ENCODE measurements at regions not wholly inside any gene's neighbourhood (a gene's known extent, or its start where the extent isn't known, plus 50 kb on each side); places are given as distances from the start of the nearest gene placed in this dataset.

- Histone ChIP-seq H3K4me1 (ENCODE audit: control insufficient read depth, insufficient read depth, low read length) (no peaks in the 10 kb centered on the region), H3K4me3 (ENCODE audit: low read depth in 2 of 2, low read length in 2 of 2) (no peak overlapping the region), H3K27me3 (ENCODE audit: control insufficient read depth, insufficient read depth, low read length) (no peaks in the 10 kb centered on the region), H3K27ac (ENCODE audit: low read length) (no peak overlapping the region), H3K36me3 (ENCODE audit: control insufficient read depth, insufficient read depth, low read length) (no peaks in the 10 kb centered on the region), H3K9me3 (ENCODE audit: control insufficient read depth, insufficient read depth, low read depth, low read length) (peaks cover 8% of the 10 kb centered on the region; the same call in 1 of the 2 replicates)
- in situ Hi-C loops (cut with HindIII; ENCODE audit: low pct_unique_long_range_greater_than_20kb, low sequenced_read_pairs) (no loop called here), intact Hi-C loops (cut with micrococcal nuclease; ENCODE audit: unreplicated experiment) (no loop called here)
- ATAC-seq (no peak), DNase-seq (ENCODE audit: low read depth, low spot score) (no peak)
- BruUV-seq (replicated peaks) = no TSS peak
- no peak for TF ChIP-seq REST (IDR thresholded peaks at IDR 0.05; ENCODE audit: insufficient read depth in 1 of 2, low read depth in 2 of 2, low read length in 1 of 2)
- no peak for TF ChIP-seq POLR2AphosphoS5 (IDR thresholded peaks at IDR 0.05; ENCODE audit: low read depth, low read length)
- no peak for TF ChIP-seq TCF7L2 (IDR thresholded peaks at IDR 0.05; ENCODE audit: low read depth, low read length)
- no peak for TF ChIP-seq SIN3A (IDR thresholded peaks at IDR 0.05; ENCODE audit: borderline replicate concordance, insufficient read depth, low read depth, low read length)
- TF ChIP-seq CTCF (IDR thresholded peaks at IDR 0.05) = no peak
- ChIA-PET POLR2A (no interaction called here), CTCF (no interaction called here)
Observed at GRCh38 chr6:145373826-145374225, 361.5 kb downstream of the EPM2A start.

- Histone ChIP-seq H3K36me3 (ENCODE audit: control insufficient read depth, insufficient read depth, low read length) (no peaks in the 10 kb centered on the region), H3K27ac (ENCODE audit: low read length) (no peak overlapping the region), H3K9me3 (ENCODE audit: control insufficient read depth, insufficient read depth, low read depth, low read length) (peaks cover 8% of the 10 kb centered on the region; the same call in 1 of the 2 replicates), H3K27me3 (ENCODE audit: control insufficient read depth, insufficient read depth, low read length) (no peaks in the 10 kb centered on the region), H3K4me1 (ENCODE audit: control insufficient read depth, insufficient read depth, low read length) (no peaks in the 10 kb centered on the region), H3K4me3 (ENCODE audit: low read depth in 2 of 2, low read length in 2 of 2) (no peak overlapping the region)
- POLR2A ChIA-PET = no interaction called here
- no peak for TF ChIP-seq CTCF (IDR thresholded peaks at IDR 0.05)
- TF ChIP-seq POLR2AphosphoS5 (IDR thresholded peaks at IDR 0.05; ENCODE audit: low read depth, low read length) = no peak
- TF ChIP-seq TCF7L2 (IDR thresholded peaks at IDR 0.05; ENCODE audit: low read depth, low read length) = no peak
- in situ Hi-C loops (cut with HindIII; ENCODE audit: low pct_unique_long_range_greater_than_20kb, low sequenced_read_pairs) = no loop called here
- no TSS peak for BruUV-seq (replicated peaks)
- intact Hi-C loops (cut with micrococcal nuclease; ENCODE audit: unreplicated experiment) = no loop called here
- no peak for ATAC-seq
- CTCF ChIA-PET = no interaction called here
- no peak for DNase-seq (ENCODE audit: low read depth, low spot score)
Observed at GRCh38 chr6:145374570-145374969, 360.8 kb downstream of the EPM2A start.
